GM23338 (cell line): ENCODE measurements at regions not wholly inside any gene's neighbourhood (a gene's known extent, or its start where the extent isn't known, plus 50 kb on each side); places are given as distances from the start of the nearest gene placed in this dataset.

Source experiments
- CTCF ChIP-seq, 2 experiments: fragments of 200-600 bp in 1 of 2; sonication (generic) in 1 of 2; conservative IDR thresholded peaks; 2 replicates each; pipeline versions ENCODE4 v1.5.1 to v1.6.1; 2016 to 2017; ENCODE audit warnings: antibody characterized with exemption in 2 of 2, low read depth in 2 of 2, mild to moderate bottlenecking in 2 of 2, moderate library complexity in 1 of 2
- EZH2 ChIP-seq: fragments of 200-600 bp; sonication (generic); IDR thresholded peaks from one replicate; pipeline ENCODE4 v1.8.0; 2017; ENCODE audit warnings: antibody characterized with exemption, mild to moderate bottlenecking, low read depth; ENCODE audit not compliant: unreplicated experiment
- EZH2phosphoT487 ChIP-seq: fragments of 200-600 bp; sonication (generic); IDR thresholded peaks from one replicate; pipeline ENCODE4 v1.8.1; 2018; ENCODE audit warnings: antibody characterized with exemption; ENCODE audit not compliant: unreplicated experiment
- JUNB ChIP-seq: IDR thresholded peaks from one replicate; pipeline ENCODE4 v1.6.1; 2016; ENCODE audit warnings: antibody characterized with exemption; ENCODE audit not compliant: unreplicated experiment
- POLR2AphosphoS5 ChIP-seq: IDR thresholded peaks from 2 replicates; pipeline ENCODE4 v1.6.1; 2016; ENCODE audit warnings: antibody characterized with exemption, low read depth
- REST ChIP-seq: IDR thresholded peaks from one replicate; pipeline ENCODE4 v1.6.1; 2018; ENCODE audit warnings: antibody characterized with exemption; ENCODE audit not compliant: unreplicated experiment

DNA sequence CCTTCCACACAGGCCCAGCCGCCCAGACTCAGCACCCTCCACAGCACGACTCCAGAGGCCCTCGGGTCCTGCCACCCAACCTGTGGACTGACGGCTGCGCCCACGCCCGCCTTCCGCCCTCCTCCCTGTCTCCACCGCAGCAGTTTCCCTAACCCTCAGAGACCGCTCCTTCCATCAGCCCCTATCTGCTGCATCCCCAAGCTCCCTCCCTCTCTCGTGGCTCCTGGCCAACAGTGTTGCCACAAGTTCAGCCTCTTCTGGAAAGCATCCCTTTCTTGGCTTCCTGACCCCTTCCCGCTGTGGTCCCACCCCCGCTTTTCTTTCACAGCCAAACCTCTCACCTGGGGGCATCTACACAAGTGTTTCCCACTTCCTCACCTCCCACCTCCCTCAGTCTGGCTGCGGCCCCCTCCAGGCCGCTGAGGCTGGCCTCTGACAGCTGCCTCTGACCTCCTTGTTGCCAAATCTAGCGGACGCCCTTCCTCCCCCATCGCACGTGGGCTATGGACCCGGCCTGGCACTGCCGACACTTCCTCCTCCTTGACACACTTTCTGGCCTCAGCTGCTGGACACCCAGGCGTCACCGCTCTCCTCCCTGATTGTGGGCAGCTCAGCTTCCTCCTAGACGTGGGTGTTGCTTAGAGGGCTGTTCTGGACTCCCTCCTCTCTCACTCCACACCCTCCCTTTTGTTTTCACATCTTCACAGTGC, 168.8 kb upstream of the TLE3 start:
- no peak for TF ChIP-seq CTCF (conservative IDR thresholded peaks at IDR 0.05; ENCODE audit: low read depth in 2 of 2)
- no peak for TF ChIP-seq POLR2AphosphoS5
- no peak for TF ChIP-seq REST
- TF ChIP-seq EZH2 = no peak
- no peak for TF ChIP-seq EZH2phosphoT487
- no peak for TF ChIP-seq JUNB
